ENCODE measurements at regions not wholly inside any gene's neighbourhood (a gene's known extent, or its start where the extent isn't known, plus 50 kb on each side); places are given as distances from the start of the nearest gene placed in this dataset.

DNA sequence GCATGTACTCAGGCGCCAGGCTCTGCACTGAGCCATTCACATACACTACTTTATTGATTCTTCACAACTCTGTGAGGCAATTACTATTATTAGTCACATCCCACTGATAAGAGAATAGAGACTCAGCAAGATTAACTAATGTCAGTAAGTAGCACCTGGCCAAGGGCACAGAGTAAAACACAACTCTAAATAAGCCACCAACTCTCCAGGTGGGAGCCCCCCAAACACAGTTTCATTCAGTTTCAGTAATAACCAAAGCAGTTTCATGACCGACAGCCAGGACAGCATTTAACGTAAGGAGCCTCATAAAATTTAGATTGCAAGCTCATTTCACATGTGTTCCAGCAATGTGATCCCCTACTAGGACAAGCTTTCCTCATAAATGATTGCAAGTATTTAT, 323.1 kb upstream of the CCDC196 start:
- H3K27ac ChIP-seq (ENCODE audit: low read depth in 2 of 2, low read length in 1 of 2) = no peak overlapping the region
- no peak overlapping the region for H3K4me3 ChIP-seq (ENCODE audit: low read depth in 2 of 2, low read length in 1 of 2)
- H3K79me2 ChIP-seq (ENCODE audit: insufficient read depth) = no peaks in the 10 kb centered on the region
- TF ChIP-seq CHD2 (IDR thresholded peaks at IDR 0.05; ENCODE audit: low read length, partially characterized antibody) (no peak), GATA2 (CRISPR knock-in tag; IDR thresholded peaks at IDR 0.05) (no peak), REST (IDR thresholded peaks at IDR 0.05; ENCODE audit: low read depth, low read length) (no peak), YY1 (IDR thresholded peaks at IDR 0.05; ENCODE audit: low read depth) (no peak), RFX5 (IDR thresholded peaks at IDR 0.05; ENCODE audit: low read length) (no peak), EZH2phosphoT487 (IDR thresholded peaks at IDR 0.05; ENCODE audit: borderline replicate concordance, low read depth) (no peak), JUND (IDR thresholded peaks at IDR 0.05) (no peak), RAD21 (IDR thresholded peaks at IDR 0.05; ENCODE audit: low read length) (no peak), MXI1 (IDR thresholded peaks at IDR 0.05; ENCODE audit: low read depth, low read length) (no peak), TAF1 (IDR thresholded peaks at IDR 0.05; ENCODE audit: borderline replicate concordance, low read depth, low read length) (no peak), RXRA (IDR thresholded peaks at IDR 0.05; ENCODE audit: borderline replicate concordance, low read depth) (no peak), PBX3 (IDR thresholded peaks at IDR 0.05) (no peak), IRF3 (IDR thresholded peaks at IDR 0.05; ENCODE audit: low read depth, low read length) (no peak), NRF1 (IDR thresholded peaks at IDR 0.05; ENCODE audit: low read depth, low read length) (no peak), MEF2A (IDR thresholded peaks at IDR 0.05; ENCODE audit: borderline replicate concordance, low read depth) (no peak)
- TF ChIP-seq, protein P1, sequence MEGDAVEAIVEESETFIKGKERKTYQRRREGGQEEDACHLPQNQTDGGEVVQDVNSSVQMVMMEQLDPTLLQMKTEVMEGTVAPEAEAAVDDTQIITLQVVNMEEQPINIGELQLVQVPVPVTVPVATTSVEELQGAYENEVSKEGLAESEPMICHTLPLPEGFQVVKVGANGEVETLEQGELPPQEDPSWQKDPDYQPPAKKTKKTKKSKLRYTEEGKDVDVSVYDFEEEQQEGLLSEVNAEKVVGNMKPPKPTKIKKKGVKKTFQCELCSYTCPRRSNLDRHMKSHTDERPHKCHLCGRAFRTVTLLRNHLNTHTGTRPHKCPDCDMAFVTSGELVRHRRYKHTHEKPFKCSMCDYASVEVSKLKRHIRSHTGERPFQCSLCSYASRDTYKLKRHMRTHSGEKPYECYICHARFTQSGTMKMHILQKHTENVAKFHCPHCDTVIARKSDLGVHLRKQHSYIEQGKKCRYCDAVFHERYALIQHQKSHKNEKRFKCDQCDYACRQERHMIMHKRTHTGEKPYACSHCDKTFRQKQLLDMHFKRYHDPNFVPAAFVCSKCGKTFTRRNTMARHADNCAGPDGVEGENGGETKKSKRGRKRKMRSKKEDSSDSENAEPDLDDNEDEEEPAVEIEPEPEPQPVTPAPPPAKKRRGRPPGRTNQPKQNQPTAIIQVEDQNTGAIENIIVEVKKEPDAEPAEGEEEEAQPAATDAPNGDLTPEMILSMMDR (IDR thresholded peaks at IDR 0.05) = no peak
- 39% methylated on average over 3 of the region's 3 CpGs for WGBS (ENCODE audit: low lambda C conversion rate)
- ChIA-PET CTCF (no interaction called here), POLR2A (no interaction called here)
- H3K27me3 ChIP-seq (ENCODE audit: insufficient read depth) = no peaks in the 10 kb centered on the region
- no peak for DNase-seq
- H3K9me3 ChIP-seq = peaks cover 3% of the 10 kb centered on the region; the same call in 1 of the 2 replicates
- H3K36me3 ChIP-seq (replicated peaks in 1 of 2; ENCODE audit: control insufficient read depth in 1 of 2, insufficient read depth in 2 of 2, low read length in 1 of 2) = no peaks in the 10 kb centered on the region
- no peaks in the 10 kb centered on the region; the same call in 1 of the 2 replicates for H3K9me2 ChIP-seq
- no peaks in the 10 kb centered on the region for H4K20me1 ChIP-seq (ENCODE audit: insufficient read depth)
- H3F3A ChIP-seq (replicated peaks; ENCODE audit: insufficient read depth) = no peaks in the 10 kb centered on the region
- H2AFZ ChIP-seq (ENCODE audit: low read depth) = no peak overlapping the region
- no peak overlapping the region for H3K4me2 ChIP-seq
- H3K4me1 ChIP-seq (ENCODE audit: control insufficient read depth in 1 of 2, insufficient read depth in 2 of 2, low read depth in 1 of 2, low read length in 1 of 2) = no peaks in the 10 kb centered on the region
- H3K9ac ChIP-seq = no peak overlapping the region

All from SK-N-SH (cell line).